Activated CD8-positive, alpha-beta memory T cell treated with anti-CD3 and anti-CD28 coated beads for 36 hours (primary cell): ENCODE measurements at regions not wholly inside any gene's neighbourhood (a gene's known extent, or its start where the extent isn't known, plus 50 kb on each side); places are given as distances from the start of the nearest gene placed in this dataset.
"Not testable (repeated sequence)": the region's sequence is repeated elsewhere in the genome, so short reads cannot be mapped to it uniquely, and the experiment has no call there.

Source experiments
- CTCF ChIA-PET: fragments of 350-600 bp; sonication (Branson Sonifier 250); formaldehyde crosslinking; loops from one replicate; lab custom pipeline; 2021; ENCODE audit warnings: antibody characterized with exemption; lab: Charles Lee
- POLR2A ChIA-PET: fragments of 350-600 bp; sonication (Branson Sonifier 250); formaldehyde crosslinking; loops from one replicate; lab custom pipeline; 2021; ENCODE audit warnings: antibody characterized with exemption; lab: Charles Lee

- CTCF ChIA-PET = no interaction called here
- POLR2A ChIA-PET = no interaction called here
Measured at GRCh38 chr9:26789959-26790358, 102.6 kb downstream of the CAAP1 start.

GRCh38 chr9:26786564-26786963, 106.0 kb downstream of the CAAP1 start:
- ChIA-PET POLR2A (no interaction called here), CTCF (no interaction called here)

DNA sequence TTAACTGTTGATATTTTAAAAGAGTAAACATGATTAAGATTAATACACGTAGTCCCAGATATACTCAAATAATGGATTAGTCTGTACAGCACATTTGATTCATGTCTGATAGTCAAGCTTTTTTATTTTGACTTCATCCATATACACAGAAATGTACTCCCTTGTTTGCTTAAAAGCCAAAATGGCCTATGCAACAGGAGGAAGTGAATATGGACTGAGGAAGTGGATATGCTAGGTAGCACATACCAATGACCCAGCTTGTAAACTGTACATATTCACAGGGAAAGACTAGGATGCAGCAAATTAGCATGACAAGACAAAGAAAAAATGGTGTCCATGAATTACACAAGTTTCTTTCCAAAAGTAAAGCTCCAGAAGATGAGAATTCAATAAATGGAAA, 109.7 kb downstream of the CAAP1 start:
- CTCF ChIA-PET = no interaction called here
- POLR2A ChIA-PET = no interaction called here

DNA sequence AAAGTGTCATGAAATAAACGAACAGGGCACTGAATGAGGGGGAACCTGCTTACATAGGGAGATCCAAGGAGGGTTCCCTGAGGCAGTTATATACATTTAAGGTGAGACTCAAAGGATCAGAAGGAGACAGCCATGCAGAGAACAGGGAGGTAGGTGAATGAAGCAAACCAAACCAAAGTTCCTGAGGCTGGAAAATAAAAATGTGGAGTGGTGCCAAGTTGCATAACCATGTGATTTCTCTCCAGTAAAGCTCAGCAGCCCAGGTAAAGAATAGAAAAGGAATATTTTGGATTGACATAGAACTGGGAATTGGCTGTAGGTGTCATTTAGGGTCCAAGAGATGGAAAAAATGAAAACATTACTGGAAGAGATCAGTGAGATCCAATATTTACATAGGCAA, 110.7 kb downstream of the CAAP1 start:
- ChIA-PET CTCF (no interaction called here), POLR2A (no interaction called here)

DNA sequence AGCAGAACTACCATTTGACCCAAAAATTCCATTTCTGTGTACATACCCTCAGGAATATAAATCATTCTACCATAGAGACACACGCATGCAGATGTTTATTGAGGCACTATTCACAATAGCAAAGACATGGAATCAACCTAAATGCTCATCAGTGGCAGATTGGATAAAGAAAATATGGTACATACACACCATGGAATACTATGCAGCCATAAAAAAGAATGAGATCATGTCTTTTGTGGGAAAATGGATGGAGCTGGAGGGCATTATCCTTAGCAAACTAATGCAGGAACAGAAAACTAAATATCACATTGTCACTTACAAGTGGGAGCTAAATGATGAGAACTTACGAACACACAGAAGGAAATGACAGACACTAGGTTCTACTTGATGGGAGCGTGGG, 112.3 kb downstream of the CAAP1 start:
- CTCF ChIA-PET, POLR2A ChIA-PET: not testable (repeated sequence)

GRCh38 chr9:26779062-26779461, 113.5 kb downstream of the CAAP1 start:
- POLR2A ChIA-PET = no interaction called here
- CTCF ChIA-PET = no interaction called here

DNA sequence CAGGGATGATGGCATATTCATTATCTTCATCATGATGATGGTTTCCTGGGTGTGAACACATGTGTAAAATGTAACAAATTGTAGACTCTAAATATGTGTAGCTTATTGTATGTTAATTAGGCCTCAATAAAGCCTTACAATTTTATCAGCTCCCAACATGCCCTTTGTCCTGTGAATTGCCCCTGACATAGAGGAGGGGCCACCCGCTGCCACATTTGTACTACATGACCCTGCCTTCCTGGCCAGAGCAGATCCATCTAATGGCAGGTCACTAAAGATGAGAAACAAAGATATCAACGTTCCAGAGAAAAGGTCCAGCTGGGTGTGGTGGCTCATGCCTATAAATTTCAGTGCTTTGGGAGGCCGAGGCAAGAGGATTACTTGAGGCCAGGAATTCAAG, 117.2 kb downstream of the CAAP1 start:
- CTCF ChIA-PET = no interaction called here
- POLR2A ChIA-PET = no interaction called here

GRCh38 chr9:26773056-26773455, 119.5 kb downstream of the CAAP1 start:
- POLR2A ChIA-PET = interaction anchor here (0.6 kb wide), 1 partner anchor 16 kb away, joined by 4 read pairs; no protein-coding TSS in a partner anchor
- CTCF ChIA-PET = no interaction called here

DNA sequence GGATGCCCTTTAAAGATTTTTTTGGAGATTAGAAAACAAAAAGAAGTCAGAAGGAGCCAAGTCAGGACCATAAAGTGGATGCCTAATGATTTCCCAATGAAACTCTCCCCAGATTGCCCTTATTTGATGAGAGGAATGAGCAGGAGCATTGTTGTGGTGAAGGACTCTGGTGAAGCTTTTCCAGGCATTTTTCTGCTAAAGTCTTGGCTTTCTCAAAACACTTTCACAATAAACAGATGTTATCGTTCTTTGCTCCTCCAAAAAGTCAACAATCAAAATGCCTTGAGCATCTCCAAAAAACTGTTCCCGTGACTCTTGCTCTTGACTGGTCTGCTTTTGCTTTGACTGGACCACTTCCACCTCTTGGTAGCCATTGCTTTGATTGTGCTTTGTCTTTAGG, 121.8 kb downstream of the CAAP1 start:
- ChIA-PET POLR2A (no interaction called here), CTCF (no interaction called here)

- POLR2A ChIA-PET = no interaction called here
- CTCF ChIA-PET = no interaction called here
Measured at GRCh38 chr9:26768145-26768544, 124.5 kb downstream of the CAAP1 start.

DNA sequence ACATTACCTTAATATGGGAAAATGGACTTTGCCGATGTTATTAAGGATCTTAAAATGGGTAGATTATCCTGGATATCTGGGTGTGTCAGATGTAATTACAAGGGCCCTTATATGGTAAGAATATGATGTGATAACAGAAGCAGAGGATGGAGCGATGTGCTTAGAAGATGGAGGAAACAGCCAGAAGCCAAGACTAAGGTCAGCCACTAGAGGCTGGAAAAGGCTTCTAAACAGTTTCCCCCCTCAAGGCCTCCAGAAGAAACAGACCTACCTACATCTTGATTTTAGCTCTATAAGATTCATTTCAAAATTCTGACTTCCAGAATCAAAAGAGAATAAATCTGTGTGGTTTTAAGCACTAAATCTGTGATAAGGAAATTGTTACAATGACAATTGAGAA, 131.9 kb downstream of the CAAP1 start:
- POLR2A ChIA-PET = no interaction called here
- CTCF ChIA-PET = no interaction called here

GRCh38 chr9:26758655-26759054, 133.9 kb downstream of the CAAP1 start:
- ChIA-PET POLR2A (no interaction called here), CTCF (no interaction called here)

DNA sequence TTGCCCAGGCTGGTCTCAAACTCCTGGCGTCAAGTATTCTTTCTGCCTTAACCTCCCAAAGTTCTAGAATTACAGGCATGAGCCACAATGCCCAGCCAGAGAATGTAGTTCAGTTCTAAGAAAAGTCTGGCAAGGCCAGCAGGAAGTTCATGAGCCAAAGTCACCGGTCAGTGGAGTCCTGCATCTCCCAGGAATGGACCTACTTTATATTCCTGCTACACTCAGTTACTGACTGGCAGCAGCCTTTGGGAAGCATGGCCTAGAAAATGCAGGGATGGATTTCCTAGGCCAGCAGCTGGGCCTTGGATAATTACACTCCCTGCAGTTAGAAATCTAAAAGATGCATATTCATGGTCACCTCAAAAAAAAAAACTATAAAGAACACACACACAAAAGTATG, 135.7 kb downstream of the CAAP1 start:
- POLR2A ChIA-PET = no interaction called here
- CTCF ChIA-PET = no interaction called here

DNA sequence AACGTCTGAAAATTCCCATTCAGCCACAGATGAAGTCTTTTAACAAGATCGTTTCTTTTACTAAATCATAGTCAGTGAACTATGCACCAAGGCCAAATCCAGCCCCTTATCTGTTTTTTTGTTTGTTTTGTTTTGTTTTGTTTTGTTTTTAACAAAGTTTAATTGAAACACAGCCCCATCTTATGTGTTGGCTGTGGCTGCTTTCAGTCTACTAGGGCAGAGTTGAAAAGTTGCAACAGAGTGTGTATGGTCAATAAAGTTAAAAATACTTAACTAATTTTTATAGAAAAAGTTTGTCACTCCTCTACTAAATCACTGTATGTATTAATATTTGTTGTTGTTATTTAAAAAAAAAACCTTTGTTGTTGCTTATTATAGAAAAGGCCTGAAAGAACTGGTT, 137.1 kb downstream of the CAAP1 start:
- ChIA-PET POLR2A (no interaction called here), CTCF (no interaction called here)

GRCh38 chr9:26754509-26755164, 138.0 kb downstream of the CAAP1 start:
- CTCF ChIA-PET = no interaction called here
- POLR2A ChIA-PET = no interaction called here

DNA sequence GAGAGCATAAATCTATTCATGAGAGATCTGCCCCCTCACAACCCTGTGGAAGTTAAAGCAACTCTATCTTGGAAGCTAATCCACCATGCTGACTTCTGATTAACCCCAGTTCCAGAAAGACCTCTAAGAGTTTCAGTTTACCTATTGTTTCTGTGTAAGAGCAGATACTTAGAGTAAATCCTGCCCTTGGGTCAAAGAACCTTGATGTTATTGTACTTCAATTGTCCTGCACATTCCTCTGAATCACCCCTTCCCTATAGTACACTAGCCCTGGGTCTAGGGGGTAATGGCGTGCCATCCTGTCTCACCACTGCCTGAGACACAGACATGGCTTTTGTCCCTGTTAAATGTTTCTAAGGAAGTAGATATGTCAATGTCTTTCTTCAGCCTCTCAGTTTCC, 138.6 kb downstream of the CAAP1 start:
- CTCF ChIA-PET = no interaction called here

DNA sequence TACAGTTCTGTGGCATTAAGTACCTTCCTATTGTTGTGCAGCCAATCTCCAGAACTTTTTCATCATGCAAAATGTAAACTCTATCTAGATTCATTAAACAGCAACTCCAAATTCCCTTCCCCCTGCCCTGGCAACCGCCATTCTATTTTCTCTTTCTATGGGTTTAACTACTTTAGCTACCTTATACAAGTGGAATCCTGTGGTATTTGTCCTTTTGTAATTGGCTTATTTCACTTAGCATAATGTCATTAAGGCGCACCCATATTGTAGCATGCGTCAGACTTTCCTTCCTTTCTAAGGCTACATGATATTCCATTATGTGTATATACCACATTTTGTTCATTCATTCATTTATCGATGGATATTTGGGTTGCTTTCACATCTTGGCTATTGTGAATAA, 142.4 kb downstream of the CAAP1 start:
- ChIA-PET POLR2A (no interaction called here), CTCF (no interaction called here)

More for the DNA sequence above, 138.6 kb downstream of the CAAP1 start:
- POLR2A ChIA-PET = no interaction called here

DNA sequence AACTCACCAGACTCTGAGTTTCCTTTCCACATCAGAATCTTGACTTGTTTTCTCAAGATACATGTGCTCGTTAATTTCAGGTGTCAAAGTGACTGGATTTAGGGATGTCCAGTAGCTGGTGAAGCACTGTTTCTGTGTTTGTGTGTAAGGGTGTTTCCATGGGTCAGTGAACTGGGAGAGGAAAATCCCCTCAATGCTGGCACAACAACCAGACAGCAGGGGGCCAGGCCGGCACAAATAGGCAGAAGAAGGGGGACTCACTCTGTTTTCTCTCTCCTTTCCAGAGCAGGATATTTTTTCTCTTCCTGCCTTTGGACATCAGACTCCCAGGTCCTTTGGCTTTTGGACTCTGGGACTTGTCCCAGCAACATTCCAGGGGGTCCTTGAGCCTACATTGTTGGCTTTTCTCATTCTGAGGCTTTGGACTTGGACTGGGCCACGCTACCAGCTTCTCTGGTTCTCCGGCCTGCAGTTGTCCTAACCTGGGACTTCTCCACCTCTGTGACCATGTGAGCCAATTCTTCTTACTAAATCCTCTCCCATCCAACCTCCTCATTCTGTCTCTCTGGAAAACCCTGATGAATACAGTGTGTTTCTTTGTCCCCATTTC, 144.0 kb downstream of the CAAP1 start:
- ChIA-PET CTCF (no interaction called here), POLR2A (no interaction called here)

DNA sequence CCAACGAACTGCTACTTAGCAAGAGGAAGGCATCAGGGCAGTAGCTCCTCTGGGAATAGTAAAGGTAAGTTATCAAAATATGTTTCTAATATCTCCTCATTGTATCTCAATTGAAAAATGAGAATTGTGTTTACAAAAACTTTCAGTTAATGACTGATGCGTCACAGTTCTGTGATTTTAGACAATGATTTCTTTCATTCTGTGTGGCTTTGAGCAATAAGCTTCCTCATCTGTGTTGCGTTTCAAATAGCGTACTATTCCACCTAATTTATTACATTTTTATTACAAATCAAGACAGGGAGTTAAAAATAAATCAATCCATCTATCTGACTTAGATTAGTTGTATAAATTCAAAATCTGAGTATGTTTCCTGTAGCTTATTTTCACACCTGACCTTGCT, 145.0 kb downstream of the CAAP1 start:
- POLR2A ChIA-PET = no interaction called here
- CTCF ChIA-PET = no interaction called here

GRCh38 chr9:26746357-26747072, 146.1 kb downstream of the CAAP1 start:
- ChIA-PET CTCF (no interaction called here), POLR2A (no interaction called here)

- ChIA-PET POLR2A (no interaction called here), CTCF (no interaction called here)
Measured at GRCh38 chr9:26745111-26745510, 147.5 kb downstream of the CAAP1 start.
